HG03097 (cell line): ENCODE measurements at regions not wholly inside any gene's neighbourhood (a gene's known extent, or its start where the extent isn't known, plus 50 kb on each side); places are given as distances from the start of the nearest gene placed in this dataset.
"Not testable (repeated sequence)": the region's sequence is repeated elsewhere in the genome, so short reads cannot be mapped to it uniquely, and the experiment has no call there.

Experiments
- ATAC-seq: cut with Tn5 transposase; IDR thresholded peaks from one replicate; pipeline ENCODE4 v1.9.1; 2021; ENCODE audit not compliant: unreplicated experiment, low FRiP score

GRCh38 chr14:98187281-98187680 is 1084.7 kb downstream of the BCL11B start:
- no peak for ATAC-seq

- ATAC-seq, result no peak
Observed at GRCh38 chr14:98189062-98189461, 1082.9 kb downstream of the BCL11B start.

DNA sequence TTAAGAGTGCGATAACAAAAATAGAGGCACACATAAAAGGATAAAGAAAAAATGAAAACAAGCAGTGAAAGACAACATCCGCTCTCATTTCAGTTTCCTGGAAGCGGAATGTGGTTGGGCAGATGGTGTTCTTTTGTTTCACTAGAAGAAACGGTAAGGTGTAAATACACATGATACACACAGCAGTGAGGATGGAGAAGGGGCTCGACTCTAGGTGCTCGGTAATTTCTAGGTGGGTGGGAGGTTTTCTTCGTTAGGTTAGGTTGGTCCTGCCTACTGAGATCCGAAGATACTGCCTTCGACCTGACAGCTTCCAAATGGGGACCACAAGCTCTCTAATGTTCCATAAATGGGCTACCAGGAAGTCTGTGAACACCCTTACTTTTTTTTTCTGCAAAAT is 1082.5 kb downstream of the BCL11B start:
- ATAC-seq, result no peak

GRCh38 chr14:98189944-98190343 is 1082.1 kb downstream of the BCL11B start:
- no peak for ATAC-seq

DNA sequence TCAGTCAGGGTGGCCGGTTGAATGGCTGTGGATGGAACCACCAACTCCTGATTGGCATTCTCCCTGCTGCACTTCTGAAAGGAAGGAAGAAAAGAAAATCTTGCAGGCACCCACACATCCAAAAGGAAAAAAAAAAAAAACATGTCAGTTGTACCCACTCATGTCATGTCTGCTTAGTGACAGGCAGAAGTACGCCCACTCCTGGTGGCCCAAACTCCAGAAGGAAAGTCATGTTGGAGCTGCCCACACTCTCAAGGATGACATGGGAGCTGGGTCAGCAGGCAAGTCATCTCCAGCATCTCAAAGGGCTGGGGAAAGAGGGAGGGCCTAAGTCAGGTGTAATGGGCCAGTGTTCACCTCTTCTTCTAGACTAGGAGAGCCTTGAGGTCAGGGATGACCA is 1079.1 kb downstream of the BCL11B start:
- no peak for ATAC-seq

DNA sequence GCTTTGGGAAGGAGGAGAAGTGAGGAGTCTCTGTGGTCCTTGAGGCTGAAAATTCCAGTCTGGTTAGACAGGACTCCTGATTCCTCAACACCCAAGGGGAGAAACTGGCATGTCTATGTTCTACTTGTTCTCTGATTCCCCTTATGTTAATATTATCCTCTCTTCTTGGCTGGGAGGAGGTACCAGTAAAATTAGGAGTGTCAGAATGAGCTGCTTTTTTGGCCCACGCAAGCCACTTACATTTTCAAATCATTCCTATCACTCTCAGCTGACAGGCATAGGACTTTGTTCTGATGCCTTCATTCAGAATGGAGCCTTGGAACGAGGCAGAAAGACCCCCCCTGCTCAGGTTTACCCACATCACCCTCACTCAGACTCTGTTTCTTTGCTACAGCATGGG is 1077.2 kb downstream of the BCL11B start:
- no peak for ATAC-seq

- no peak for ATAC-seq
Observed at GRCh38 chr14:98195256-98195655, 1076.7 kb downstream of the BCL11B start.

- no peak for ATAC-seq
Observed at GRCh38 chr14:98197933-98198332, 1074.1 kb downstream of the BCL11B start.

- ATAC-seq, result no peak
Observed at GRCh38 chr14:98198385-98198784, 1073.6 kb downstream of the BCL11B start.

- no peak for ATAC-seq
Observed at GRCh38 chr14:98200601-98201000, 1071.4 kb downstream of the BCL11B start.

DNA sequence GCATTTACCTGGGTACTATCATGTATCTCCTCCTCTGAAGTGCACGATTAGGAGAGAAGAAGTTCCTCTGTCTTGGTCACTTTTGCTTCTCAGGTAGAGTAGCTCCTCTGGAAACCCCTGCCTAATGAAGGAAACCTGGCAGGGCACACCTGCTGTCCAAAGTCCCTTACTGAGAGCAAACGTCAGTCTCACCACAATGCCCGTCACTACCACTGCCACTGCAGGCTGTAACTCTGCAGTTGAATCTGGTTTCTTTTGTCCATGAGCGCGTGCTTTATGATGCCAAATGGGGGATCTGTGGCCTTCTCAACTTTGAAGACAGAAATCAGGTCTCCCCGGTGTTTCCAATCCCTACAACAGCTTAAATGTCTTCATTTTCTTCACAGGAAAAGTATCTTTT is 1068.6 kb downstream of the BCL11B start:
- ATAC-seq, result no peak

GRCh38 chr14:98204139-98204538 is 1067.9 kb downstream of the BCL11B start:
- ATAC-seq, result no peak

DNA sequence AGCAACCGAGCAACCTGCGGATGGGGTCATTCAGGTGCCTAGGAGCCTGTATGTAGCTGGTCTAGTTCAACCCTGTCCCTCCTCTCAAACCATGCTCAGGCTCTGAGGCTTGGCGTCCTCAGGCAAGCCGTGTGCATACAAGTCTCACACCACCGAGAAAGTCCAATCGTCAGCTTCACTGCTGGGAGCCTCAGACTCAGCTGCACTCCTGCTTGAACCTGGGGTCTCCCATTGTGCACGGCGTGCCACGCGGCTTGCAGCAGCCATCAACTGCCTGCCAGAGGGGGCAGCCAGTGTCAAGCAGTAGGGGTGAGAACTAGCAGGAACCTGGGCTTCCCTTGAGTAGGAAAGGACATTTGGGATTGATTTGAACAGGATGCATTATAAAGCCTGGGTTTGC is 1064.6 kb downstream of the BCL11B start:
- ATAC-seq, result no peak

- no peak for ATAC-seq
Observed at GRCh38 chr14:98208211-98208611, 1063.8 kb downstream of the BCL11B start.

DNA sequence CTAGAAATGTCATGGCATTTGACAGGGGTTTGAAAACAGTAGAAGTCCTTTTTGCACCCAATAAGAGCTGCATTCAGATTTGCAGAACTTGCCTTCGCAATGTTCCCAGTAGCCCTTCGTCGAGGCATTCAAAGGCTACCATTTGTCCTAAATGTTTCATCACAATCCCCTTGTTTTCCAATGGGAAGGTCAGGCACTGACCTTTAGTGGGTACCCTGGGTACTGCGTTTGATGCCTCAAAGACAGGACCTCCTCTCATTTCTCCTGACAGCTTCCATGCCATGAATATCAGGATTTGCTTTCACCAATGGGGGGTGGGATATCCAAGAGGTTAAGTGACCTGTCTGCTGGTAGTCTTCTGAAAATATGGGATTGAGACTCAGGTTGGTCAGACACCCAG is 1063.1 kb downstream of the BCL11B start:
- ATAC-seq, result no peak

GRCh38 chr14:98210045-98210672 is 1061.8 kb downstream of the BCL11B start:
- no peak for ATAC-seq

DNA sequence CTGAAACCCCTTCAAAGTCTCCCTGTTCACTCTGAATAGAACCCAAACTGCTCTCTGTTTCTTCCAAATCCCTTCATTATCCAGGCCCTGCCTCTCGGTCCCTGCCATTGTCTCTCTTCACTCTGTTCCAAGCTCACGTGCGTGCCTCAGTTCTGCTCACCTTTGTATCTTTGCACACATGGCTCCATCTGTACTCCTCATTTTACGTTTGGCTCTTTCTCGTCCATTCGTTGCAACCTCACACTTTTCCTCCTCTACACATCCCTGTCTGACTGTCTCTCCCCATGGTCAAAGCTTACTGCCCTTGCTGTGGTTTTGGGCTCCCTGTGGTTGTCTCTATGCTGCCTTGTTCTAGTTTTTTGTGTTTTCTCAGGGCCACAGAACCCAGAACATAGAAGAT is 1054.5 kb downstream of the BCL11B start:
- no peak for ATAC-seq

GRCh38 chr14:98218218-98218617 is 1053.8 kb downstream of the BCL11B start:
- ATAC-seq, result no peak

DNA sequence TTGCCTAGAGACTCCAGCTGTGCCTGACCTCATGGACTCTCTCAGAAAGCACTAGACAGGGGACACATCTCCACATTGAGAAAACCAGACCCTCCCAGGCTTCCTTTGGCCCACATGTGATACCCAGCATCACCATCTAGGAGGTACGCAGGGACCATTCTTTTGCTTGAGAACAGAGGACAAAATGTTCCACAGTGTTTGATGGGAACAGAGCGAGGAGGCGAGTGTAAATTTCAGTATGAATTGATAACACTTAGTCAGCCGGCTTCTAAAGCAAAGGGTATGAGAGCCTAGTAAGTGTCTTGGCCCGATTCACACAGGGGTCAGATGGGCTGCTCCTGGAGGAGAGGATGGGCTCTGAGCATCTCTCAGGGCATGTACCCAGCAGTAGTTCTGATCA is 1052.4 kb downstream of the BCL11B start:
- no peak for ATAC-seq

- ATAC-seq, result no peak
Observed at GRCh38 chr14:98223106-98223505, 1048.9 kb downstream of the BCL11B start.

DNA sequence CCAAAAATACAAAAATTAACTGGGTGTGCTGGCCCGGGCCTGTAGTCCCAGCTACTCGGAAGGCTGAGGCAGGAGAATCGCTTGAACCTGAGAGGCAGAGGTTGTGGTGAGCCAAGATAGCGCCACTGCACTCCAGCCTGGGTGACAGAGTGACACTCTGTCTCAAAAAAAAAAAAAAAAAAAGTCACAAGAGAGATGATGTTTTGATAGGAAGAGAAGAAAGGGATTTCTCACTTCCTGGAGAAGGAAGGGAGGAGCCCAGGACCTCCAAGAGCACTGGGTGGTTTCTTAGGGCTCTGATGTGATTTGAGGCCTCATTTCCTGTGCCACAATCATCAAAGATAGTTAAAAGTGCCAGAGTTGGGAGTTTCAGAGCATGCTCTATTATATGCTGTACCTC is 1048.3 kb downstream of the BCL11B start:
- not testable (repeated sequence) for ATAC-seq

- ATAC-seq, result no peak
Observed at GRCh38 chr14:98226411-98226810, 1045.6 kb downstream of the BCL11B start.
